GM12892 (cell line): ENCODE measurements at regions not wholly inside any gene's neighbourhood (a gene's known extent, or its start where the extent isn't known, plus 50 kb on each side); places are given as distances from the start of the nearest gene placed in this dataset.

Experiments used
- DNase-seq: peaks from one replicate; pipeline ENCODE4 v3.0.0; 2011; ENCODE audit not compliant: insufficient read length
- FAIRE-seq: peaks from 2 replicates; lab custom pipeline; 2011; peaks lifted over from hg19 to GRCh38; lab: Jason Lieb, UNC
- POLR2A ChIP-seq: IDR thresholded peaks from 2 replicates; pipeline ENCODE4 v1.6.1; 2011; ENCODE audit warnings: low read depth, low read length, control low read depth
- POLR2AphosphoS5 ChIP-seq: IDR thresholded peaks from 2 replicates; pipeline ENCODE4 v1.6.1; 2011; ENCODE audit warnings: low read depth, low read length, control low read depth
- TAF1 ChIP-seq: IDR thresholded peaks from 2 replicates; pipeline ENCODE4 v1.6.1; 2011; ENCODE audit warnings: low read depth, mild to moderate bottlenecking, control low read depth, low read length, borderline replicate concordance

DNA sequence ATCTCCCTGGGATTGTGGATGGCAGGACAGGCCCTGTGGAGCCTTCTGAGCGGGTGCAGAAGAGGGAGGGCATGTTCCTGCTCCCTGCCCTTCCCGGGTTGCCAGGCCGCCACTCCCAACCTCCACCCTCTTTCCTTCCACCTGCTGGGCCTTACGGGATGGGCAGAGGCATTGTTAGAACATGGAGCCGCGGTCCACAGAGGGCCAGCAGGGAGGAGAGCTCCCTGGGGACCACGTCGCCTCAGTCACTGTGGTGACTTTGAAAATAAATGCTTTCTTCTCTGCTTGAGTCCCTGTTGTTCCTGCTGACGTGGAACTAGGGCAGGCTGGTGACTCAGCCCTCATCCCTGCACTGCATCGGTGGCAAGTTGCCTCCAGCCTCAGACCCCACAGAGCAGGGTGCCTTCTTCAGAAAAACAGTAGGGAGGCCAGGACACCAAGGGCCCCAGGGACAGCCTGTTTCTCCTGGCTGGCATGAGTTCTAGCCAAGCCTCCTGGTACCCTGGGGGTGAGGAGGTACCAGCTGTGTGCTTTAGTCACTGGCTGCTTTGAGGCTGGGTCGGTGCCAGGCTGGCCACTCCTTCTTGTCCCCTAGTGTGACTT lies 224.9 kb downstream of the SEC14L1 start:
- no peak for DNase-seq
- no peak for FAIRE-seq
- TF ChIP-seq TAF1 (no peak), POLR2A (no peak), POLR2AphosphoS5 (no peak)

DNA sequence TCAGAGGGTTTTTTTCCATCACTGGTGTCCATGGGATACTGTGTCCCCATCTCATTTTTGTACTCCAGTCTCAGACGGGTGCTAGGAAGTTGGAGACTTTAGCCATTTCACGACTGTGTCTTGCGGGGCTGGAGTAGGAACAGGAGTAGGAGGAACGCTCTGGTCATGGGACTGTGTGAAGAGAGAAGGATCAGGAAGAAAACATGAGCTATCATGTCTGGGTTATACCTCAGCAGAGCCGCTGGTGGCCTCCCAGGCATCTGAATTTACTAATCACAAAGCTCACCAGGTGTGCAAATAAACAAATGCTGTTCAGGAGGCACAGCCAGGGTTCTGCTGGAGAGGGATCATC lies 225.4 kb downstream of the SEC14L1 start:
- FAIRE-seq = no peak
- no peak for TF ChIP-seq POLR2A
- no peak for TF ChIP-seq POLR2AphosphoS5
- no peak for TF ChIP-seq TAF1

DNA sequence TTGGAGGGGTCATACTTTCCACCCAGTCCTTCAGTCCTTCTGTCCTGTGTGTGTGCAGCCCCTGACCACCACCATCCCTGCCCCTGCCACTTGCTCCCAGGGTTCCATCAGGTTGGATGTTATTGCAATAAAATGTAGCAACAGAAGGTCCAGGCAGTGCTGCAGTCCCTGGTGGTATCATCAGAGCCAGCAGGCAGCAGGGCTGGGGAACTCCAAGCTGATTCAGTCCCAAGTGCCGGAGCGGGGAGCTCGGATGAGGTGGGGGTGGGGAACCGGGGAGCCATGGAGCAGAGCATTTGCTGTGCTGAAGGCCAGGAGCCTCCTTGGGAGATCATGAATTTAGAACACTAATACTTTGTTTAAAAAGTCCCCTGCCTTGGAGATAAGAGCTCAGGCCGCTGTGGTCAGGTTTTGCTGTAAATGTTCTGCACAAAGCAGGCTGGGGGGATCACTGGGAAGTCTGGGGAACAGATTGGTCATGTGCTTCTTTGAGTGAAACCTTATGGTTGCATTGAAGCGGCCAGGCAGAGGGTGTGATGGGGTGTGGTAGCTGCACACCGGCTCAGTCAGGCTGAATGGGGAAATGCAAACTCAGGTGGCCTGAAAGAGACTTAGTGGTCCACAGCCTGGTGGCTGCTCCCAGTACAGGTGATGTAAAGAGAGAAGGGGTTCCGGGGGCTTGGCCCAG lies 225.9 kb downstream of the SEC14L1 start:
- DNase-seq = peak; percentile 49
- TF ChIP-seq POLR2A = no peak
- no peak for TF ChIP-seq POLR2AphosphoS5
- no peak for TF ChIP-seq TAF1
- FAIRE-seq = peak; percentile 40

More for the DNA sequence above, 225.4 kb downstream of the SEC14L1 start:
- no peak for DNase-seq

DNA sequence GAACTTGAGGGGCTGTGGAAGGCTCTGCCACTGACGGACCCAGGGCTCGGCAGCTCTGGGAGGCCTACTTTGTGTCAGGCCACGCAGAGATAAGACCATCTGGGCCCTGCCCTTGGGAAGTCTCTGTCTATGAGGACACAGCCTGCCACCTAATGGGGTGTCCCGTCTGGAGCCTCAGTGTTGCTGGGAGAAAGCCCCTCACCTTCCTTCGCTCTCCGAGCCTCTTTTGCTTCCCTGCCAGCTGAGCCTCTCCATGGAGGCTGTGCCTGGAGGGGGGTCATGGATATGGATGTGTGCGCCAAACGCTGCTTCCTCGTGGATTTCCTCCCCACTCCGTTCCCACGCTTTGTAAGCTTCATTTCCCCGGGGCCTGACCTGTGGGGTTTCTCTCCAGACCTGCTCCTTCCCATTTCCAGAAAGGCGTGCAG lies 228.8 kb downstream of the SEC14L1 start:
- DNase-seq (no peak), FAIRE-seq (no peak)

DNA sequence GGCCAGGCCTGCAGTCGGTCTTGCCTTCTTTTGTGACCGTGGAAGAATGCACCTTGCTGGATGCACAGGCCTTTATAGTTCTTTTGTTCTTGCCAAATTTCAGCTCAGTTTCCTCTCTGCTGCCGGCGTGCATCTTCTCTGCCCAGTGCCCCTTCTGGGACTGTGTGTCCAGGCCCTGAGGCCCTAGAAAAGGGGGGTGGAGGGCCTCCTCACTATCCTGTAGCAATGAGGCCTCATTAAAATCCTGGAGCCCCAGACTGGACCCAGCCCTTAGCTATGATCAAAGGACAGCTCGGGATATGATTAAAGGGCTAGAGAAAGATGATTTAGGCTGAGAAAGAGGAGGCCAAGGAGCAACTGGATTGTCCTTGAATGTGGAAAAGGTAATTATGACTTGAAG lies 229.8 kb downstream of the SEC14L1 start:
- no peak for FAIRE-seq
- DNase-seq = no peak
- TF ChIP-seq POLR2AphosphoS5 = no peak
- no peak for TF ChIP-seq TAF1
- no peak for TF ChIP-seq POLR2A

More for the DNA sequence above, 228.8 kb downstream of the SEC14L1 start:
- TF ChIP-seq POLR2AphosphoS5 (no peak), TAF1 (no peak), POLR2A (no peak)

DNA sequence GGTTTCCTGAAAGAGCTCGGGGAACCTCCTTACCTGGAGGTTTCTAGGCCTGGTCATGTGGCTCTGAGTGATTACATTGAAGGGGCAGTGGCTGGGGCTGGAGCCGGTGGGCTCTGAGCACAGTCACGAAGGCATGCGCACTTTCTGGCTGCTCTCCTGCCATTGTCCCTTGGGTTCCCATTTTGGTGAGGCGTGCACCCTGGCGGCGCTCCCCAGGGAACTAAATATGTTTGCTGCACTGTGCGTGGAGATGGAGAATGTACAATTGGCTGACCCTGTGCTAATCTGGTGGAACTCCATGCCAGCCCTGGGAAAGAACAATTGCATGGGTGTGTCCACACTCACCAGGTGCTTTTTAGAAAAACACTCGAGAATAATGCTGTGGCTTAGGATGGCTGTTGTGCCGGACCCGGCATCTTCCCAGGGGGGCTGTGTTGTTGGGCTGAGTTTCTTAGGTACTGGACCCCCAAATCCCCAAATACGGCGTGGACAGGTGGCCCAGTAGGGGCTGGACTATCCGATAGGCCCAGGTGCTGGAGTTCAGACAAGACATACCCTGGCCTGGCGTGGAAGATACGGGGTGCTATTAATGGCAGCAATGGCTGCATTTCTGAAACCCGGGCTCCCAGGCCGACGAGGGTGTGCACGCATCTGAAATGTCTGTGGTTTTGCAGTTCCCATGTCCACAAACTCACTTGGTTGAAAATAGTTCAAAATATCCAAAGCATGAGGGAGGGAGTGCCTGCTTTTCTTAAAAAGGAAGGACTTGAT lies 230.5 kb downstream of the SEC14L1 start:
- DNase-seq (no peak), FAIRE-seq (peak; percentile 24)
- TF ChIP-seq POLR2A = no peak

DNA sequence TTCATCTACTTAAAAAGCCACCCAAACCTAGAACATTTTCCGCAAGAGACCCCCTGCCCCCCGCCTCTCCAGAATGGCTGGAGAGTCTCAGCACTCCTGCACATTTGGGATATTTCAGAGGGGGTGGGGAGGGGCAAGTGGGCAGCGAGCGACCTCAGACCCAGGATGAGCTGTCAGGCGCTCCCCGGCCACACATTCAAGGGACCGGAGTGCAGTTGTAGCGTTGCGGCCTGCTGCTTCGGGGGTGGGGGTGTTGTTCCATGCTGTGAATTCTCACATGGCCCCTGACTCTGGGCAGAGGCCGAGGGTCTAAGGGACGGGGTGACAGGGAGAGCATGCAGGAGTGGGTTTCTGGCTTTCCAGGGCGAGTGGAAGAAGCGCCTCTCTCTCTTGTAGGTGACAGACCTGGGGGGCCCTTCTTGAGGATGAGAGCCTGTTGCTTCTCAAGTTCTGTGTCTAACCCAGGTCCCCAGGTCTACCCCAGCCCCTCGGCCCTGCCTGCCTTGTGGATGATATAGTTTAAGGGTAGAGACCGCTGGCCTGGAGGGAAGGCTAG lies 231.2 kb downstream of the SEC14L1 start:
- TF ChIP-seq POLR2AphosphoS5 (no peak), TAF1 (no peak), POLR2A (no peak)
- DNase-seq (no peak), FAIRE-seq (no peak)

DNA sequence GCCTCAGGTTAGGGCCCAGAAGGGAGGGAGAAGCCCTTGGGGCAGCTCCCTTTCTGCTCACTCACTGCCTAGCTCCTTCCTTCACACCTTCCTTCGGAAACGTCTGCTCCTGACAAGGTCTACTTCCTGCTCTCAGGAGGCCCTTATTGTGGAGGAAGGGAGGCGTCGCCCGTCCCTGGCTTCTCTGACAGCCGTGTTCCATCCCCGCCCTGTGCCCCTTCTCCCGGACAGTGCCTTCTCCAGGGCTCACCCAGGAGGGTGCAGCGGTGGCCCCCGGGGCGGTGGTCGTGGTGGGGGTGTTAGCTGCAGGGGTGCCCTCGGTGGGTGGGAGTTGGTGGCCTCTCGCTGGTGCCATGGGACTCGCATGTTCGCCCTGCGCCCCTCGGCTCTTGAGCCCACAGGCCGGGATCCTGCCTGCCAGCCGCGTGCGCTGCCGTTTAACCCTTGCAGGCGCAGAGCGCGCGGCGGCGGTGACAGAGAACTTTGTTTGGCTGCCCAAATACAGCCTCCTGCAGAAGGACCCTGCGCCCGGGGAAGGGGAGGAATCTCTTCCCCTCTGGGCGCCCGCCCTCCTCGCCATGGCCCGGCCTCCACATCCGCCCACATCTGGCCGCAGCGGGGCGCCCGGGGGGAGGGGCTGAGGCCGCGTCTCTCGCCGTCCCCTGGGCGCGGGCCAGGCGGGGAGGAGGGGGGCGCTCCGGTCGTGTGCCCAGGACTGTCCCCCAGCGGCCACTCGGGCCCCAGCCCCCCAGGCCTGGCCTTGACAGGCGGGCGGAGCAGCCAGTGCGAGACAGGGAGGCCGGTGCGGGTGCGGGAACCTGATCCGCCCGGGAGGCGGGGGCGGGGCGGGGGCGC lies 231.9 kb downstream of the SEC14L1 start:
- TF ChIP-seq POLR2AphosphoS5 (no peak), TAF1 (no peak), POLR2A (no peak)
- FAIRE-seq (no peak), DNase-seq (peak; percentile 88)

DNA sequence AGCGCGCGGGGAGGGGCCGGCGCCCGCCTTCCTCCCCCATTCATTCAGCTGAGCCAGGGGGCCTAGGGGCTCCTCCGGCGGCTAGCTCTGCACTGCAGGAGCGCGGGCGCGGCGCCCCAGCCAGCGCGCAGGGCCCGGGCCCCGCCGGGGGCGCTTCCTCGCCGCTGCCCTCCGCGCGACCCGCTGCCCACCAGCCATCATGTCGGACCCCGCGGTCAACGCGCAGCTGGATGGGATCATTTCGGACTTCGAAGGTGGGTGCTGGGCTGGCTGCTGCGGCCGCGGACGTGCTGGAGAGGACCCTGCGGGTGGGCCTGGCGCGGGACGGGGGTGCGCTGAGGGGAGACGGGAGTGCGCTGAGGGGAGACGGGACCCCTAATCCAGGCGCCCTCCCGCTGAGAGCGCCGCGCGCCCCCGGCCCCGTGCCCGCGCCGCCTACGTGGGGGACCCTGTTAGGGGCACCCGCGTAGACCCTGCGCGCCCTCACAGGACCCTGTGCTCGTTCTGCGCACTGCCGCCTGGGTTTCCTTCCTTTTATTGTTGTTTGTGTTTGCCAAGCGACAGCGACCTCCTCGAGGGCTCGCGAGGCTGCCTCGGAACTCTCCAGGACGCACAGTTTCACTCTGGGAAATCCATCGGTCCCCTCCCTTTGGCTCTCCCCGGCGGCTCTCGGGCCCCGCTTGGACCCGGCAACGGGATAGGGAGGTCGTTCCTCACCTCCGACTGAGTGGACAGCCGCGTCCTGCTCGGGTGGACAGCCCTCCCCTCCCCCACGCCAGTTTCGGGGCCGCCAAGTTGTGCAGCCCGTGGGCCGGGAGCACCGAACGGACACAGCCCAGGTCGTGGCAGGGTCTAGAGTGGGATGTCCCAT lies 232.8 kb downstream of the SEC14L1 start:
- TF ChIP-seq TAF1 (no peak), POLR2AphosphoS5 (no peak), POLR2A (no peak)
- no peak for FAIRE-seq
- peak; percentile 63 for DNase-seq

DNA sequence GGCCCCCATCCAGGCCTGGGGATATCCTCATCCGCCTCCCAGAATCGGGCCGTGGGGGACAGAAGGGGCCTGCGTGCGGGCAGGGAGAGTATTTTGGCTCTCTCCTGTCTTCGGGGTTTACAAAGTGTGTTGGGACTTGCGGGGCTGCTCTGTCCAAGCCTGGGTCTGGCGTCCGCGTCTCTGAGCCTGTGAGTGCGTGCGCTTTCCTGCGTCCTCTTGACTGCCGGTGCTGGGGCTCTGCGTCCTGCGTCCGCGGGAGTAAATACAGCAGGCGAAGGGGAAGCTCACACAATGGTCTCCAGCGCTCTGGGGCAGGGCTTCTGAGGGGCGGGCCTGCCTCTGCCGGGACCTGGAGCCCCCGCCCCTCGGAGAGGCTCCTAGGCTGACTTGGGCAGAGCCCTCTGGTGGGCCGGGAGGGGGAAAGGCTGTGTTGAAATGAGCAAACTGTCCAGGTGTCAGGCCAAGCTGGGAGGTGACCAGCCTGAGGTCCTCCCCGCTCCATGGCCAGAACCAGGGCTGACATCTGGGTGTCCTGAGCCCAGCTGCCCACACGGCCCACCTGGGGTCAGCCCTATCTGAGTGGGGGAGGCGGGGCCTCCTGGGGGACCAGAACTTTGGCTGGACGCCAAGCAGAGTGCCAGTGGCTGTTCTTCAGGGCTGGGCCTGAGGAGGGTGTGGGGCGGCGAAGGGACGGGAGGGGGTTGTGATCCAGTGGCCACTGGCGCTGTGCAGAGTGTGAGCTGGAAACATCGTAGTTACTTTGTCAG lies 233.6 kb downstream of the SEC14L1 start:
- FAIRE-seq (no peak), DNase-seq (peak; percentile 61)
- TF ChIP-seq POLR2AphosphoS5 (no peak), TAF1 (no peak), POLR2A (no peak)
